Activated CD8-positive, alpha-beta memory T cell treated with anti-CD3 and anti-CD28 coated beads, Interleukin-2, amount 50 U/mL, for 4 hours (primary cell): ENCODE measurements at regions not wholly inside any gene's neighbourhood (a gene's known extent, or its start where the extent isn't known, plus 50 kb on each side); places are given as distances from the start of the nearest gene placed in this dataset.
"Not testable (repeated sequence)": the region's sequence is repeated elsewhere in the genome, so short reads cannot be mapped to it uniquely, and the experiment has no call there.

ENCODE experiments used
- DNase-seq: peaks from one replicate; pipeline ENCODE4 v3.0.0-alpha.2; 2020

- no peak for DNase-seq
Measured at GRCh38 chr17:36849871-36850348, 87.4 kb upstream of the LHX1 start.

GRCh38 chr17:36850790-36851189 is 86.5 kb upstream of the LHX1 start:
- no peak for DNase-seq

GRCh38 chr17:36851250-36851649 is 86.0 kb upstream of the LHX1 start:
- no peak for DNase-seq

- not testable (repeated sequence) for DNase-seq
Measured at GRCh38 chr17:36852478-36852877, 84.8 kb upstream of the LHX1 start.

GRCh38 chr17:36854982-36855381 is 82.3 kb upstream of the LHX1 start:
- DNase-seq: no peak

- DNase-seq: no peak
Measured at GRCh38 chr17:36855459-36855858, 81.8 kb upstream of the LHX1 start.

GRCh38 chr17:36856222-36856621 is 81.1 kb upstream of the LHX1 start:
- no peak for DNase-seq

- no peak for DNase-seq
Measured at GRCh38 chr17:36856903-36857381, 80.3 kb upstream of the LHX1 start.

GRCh38 chr17:36857698-36858097 is 79.6 kb upstream of the LHX1 start:
- no peak for DNase-seq

- no peak for DNase-seq
Measured at GRCh38 chr17:36858119-36859002, 78.9 kb upstream of the LHX1 start.

GRCh38 chr17:36859003-36859300 is 78.3 kb upstream of the LHX1 start:
- DNase-seq: no peak

GRCh38 chr17:36859706-36860105 is 77.6 kb upstream of the LHX1 start:
- DNase-seq: no peak

- no peak for DNase-seq
Measured at GRCh38 chr17:36861531-36861930, 75.7 kb upstream of the LHX1 start.

- DNase-seq: no peak
Measured at GRCh38 chr17:36862116-36862920, 75.0 kb upstream of the LHX1 start.

GRCh38 chr17:36863131-36863530 is 74.1 kb upstream of the LHX1 start:
- no peak for DNase-seq

- DNase-seq: no peak
Measured at GRCh38 chr17:36863676-36864612, 73.3 kb upstream of the LHX1 start.

- DNase-seq: no peak
Measured at GRCh38 chr17:36864827-36865430, 72.3 kb upstream of the LHX1 start.

- no peak for DNase-seq
Measured at GRCh38 chr17:36867716-36868341, 69.4 kb upstream of the LHX1 start.

GRCh38 chr17:36868777-36869176 is 68.5 kb upstream of the LHX1 start:
- no peak for DNase-seq

- DNase-seq: no peak
Measured at GRCh38 chr17:36869441-36869840, 67.8 kb upstream of the LHX1 start.

GRCh38 chr17:36869856-36870719 is 67.2 kb upstream of the LHX1 start:
- DNase-seq: no peak
